ENCODE measurements at regions not wholly inside any gene's neighbourhood (a gene's known extent, or its start where the extent isn't known, plus 50 kb on each side); places are given as distances from the start of the nearest gene placed in this dataset.
A peak's percentile ranks its signal among the peaks of the same experiment; 100 is the strongest.

GRCh38 chr7:36775676-36776075, 51.4 kb upstream of the AOAH start:
- no peaks in the 10 kb centered on the region for H3K36me3 ChIP-seq
- no peaks in the 10 kb centered on the region for H3K9me3 ChIP-seq
- no peak for DNase-seq
- peak overlapping the region in 1 of 12 donors; percentile 72 for H3K27ac ChIP-seq
- ATAC-seq = peak in 1 of 4 donors; percentile 69
- TF ChIP-seq CTCF (IDR thresholded peaks at IDR 0.05) = no peak
- TF ChIP-seq POLR2A (IDR thresholded peaks at IDR 0.05) = no peak
- H3K4me3 ChIP-seq = no peak overlapping the region
- H3K27me3 ChIP-seq = peaks cover 0 to 5% (median 0%) of the 10 kb centered on the region in 9 donors
- intact Hi-C loops (cut with DNase I) = no loop called here
- peaks cover 0 to 46% (median 0%) of the 10 kb centered on the region in 12 donors for H3K4me1 ChIP-seq
- 91 to 96% (median 95%) methylated on average over 1 of the region's 1 CpG for WGBS, 4 donors

DNA sequence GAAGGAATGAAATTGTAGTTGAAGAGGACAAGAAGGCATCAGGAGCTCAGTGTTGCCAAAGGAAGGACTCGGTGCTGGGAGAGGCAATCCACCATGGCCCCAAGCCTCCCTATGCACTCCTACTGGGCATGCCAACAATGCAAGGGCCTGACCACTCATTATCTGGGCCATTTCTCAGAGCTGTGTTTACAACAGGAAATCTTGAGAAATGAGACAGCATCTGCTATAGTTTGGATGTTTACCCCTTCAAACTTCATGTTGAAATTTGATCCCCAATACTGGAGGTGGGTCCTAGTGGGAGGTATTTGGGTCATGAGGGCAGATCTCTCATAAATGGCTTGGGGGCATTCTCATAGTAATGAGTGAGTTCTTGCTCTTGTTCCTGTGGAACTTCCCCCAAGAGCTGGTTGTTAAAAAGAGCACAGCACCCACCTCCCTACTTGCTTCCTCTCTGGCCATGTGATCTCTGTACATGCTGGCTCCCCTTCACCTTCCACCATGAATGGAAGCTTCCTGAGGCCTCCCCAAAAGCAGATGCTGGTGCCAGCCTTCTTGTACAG, 50.8 kb upstream of the AOAH start:
- no peaks in the 10 kb centered on the region for H3K36me3 ChIP-seq
- H3K27ac ChIP-seq = peak overlapping the region in 1 of 12 donors; percentile 72
- peaks cover 0 to 5% (median 0%) of the 10 kb centered on the region in 9 donors for H3K27me3 ChIP-seq
- peaks cover 0 to 41% (median 0%) of the 10 kb centered on the region in 12 donors for H3K4me1 ChIP-seq
- ATAC-seq (no peak), DNase-seq (no peak)
- H3K4me3 ChIP-seq = no peak overlapping the region
- TF ChIP-seq CTCF (IDR thresholded peaks at IDR 0.05) (no peak), POLR2A (IDR thresholded peaks at IDR 0.05) (no peak)
- H3K9me3 ChIP-seq = no peaks in the 10 kb centered on the region
- 83 to 100% (median 86%) methylated on average over 1 of the region's 1 CpG for WGBS, 4 donors
- intact Hi-C loops (cut with DNase I) = no loop called here

Measured in heart left ventricle (tissue), 16 donors.